ENCODE measurements at regions not wholly inside any gene's neighbourhood (a gene's known extent, or its start where the extent isn't known, plus 50 kb on each side); places are given as distances from the start of the nearest gene placed in this dataset.

DNA sequence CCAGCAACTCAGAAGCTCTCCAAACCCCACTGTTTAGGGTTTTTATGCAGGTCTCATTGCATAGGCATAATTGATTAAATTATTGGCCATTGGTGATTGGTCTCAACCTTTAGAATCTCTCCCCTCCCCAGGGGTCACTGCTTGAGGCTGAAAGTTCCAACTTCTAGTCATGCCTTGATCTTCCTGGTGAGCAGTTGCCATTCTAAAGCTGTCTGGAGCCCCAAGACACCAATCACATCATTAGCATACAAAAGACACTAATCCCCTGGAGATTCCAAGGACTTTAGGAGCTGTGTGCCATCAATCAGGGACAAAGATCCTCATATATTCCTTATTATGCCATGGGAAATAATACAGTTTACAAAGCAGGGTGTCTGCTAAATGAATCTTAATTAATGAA, 863.4 kb upstream of the KLHL29 start:
- ATAC-seq (ENCODE audit: low FRiP score) (no peak), DNase-seq (no peak)
- Histone ChIP-seq H3K9me3 (ENCODE audit: control insufficient read depth, low read length) (no peaks in the 10 kb centered on the region), H3K27ac (ENCODE audit: low read depth in 1 of 2, low read length in 2 of 2) (no peak overlapping the region), H3K27me3 (ENCODE audit: control insufficient read depth in 1 of 2, insufficient read depth in 2 of 2, low read length in 1 of 2) (no peaks in the 10 kb centered on the region), H3K4me3 (ENCODE audit: low read length in 2 of 2) (no peak overlapping the region), H3K4me1 (ENCODE audit: control insufficient read depth in 1 of 2, insufficient read depth in 2 of 2, low read length in 2 of 2) (no peaks in the 10 kb centered on the region), H3K36me3 (ENCODE audit: control insufficient read depth in 1 of 2, insufficient read depth in 2 of 2, low read length in 1 of 2) (no peaks in the 10 kb centered on the region)
- intact Hi-C loops (cut with DNase I), result no loop called here

DNA sequence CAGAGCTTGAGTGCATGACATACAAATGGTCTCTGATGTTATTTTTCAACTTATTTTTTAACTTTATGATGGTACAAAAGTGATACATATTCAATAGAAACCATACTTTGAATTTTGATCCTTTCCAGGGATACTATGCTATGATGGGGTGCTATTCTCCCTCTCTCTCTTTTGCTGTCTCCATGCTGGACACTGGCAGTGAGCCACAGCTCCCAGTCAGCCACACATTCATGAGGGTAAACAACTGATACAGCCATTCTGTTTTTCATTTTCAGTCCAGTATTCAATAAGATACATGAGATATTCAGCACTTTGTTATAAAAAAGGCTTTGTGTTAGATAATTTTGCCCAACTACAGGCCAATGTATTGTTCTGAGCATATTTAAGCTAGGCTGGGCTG, 859.3 kb upstream of the KLHL29 start:
- no peaks in the 10 kb centered on the region for H3K27me3 ChIP-seq (ENCODE audit: control insufficient read depth in 1 of 2, insufficient read depth in 2 of 2, low read length in 1 of 2)
- no peaks in the 10 kb centered on the region for H3K36me3 ChIP-seq (ENCODE audit: control insufficient read depth in 1 of 2, insufficient read depth in 2 of 2, low read length in 1 of 2)
- intact Hi-C loops (cut with DNase I), result no loop called here

DNA sequence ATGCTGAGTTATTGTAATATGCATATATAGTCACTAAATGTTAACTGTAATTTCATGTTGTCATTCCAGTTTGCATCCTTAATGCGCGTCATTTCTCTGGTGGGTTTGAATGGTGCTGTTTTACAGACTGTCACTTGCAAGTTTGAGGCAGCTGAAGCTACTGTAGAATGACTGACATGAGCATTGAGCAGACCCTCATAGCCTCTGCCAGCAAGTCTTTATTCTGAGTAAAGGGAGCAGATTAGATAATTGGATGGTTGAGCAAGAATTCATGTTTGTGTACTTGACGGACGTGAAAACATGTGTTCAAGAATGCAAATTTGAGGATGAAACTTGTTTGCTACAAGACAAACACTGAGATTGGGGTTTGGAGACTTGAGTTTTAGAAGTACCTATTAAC, 854.8 kb upstream of the KLHL29 start:
- no peaks in the 10 kb centered on the region for H3K36me3 ChIP-seq (ENCODE audit: control insufficient read depth in 1 of 2, insufficient read depth in 2 of 2, low read length in 1 of 2)
- ATAC-seq (ENCODE audit: low FRiP score) (no peak), DNase-seq (no peak)
- H3K27ac ChIP-seq (ENCODE audit: low read depth in 1 of 2, low read length in 2 of 2), result no peak overlapping the region
- WGBS, 2 donors, result 90 to 92% methylated on average over 4 of the region's 4 CpGs
- H3K4me1 ChIP-seq (ENCODE audit: control insufficient read depth in 1 of 2, insufficient read depth in 2 of 2, low read length in 2 of 2), result no peaks in the 10 kb centered on the region
- H3K9me3 ChIP-seq (ENCODE audit: control insufficient read depth, low read length), result no peaks in the 10 kb centered on the region
- no peaks in the 10 kb centered on the region for H3K27me3 ChIP-seq (ENCODE audit: control insufficient read depth in 1 of 2, insufficient read depth in 2 of 2, low read length in 1 of 2)
- H3K4me3 ChIP-seq (ENCODE audit: low read length in 2 of 2), result no peak overlapping the region
- intact Hi-C loops (cut with DNase I), result no loop called here

More for the DNA sequence above, 859.3 kb upstream of the KLHL29 start:
- Histone ChIP-seq H3K27ac (ENCODE audit: low read depth in 1 of 2, low read length in 2 of 2) (no peak overlapping the region), H3K4me1 (ENCODE audit: control insufficient read depth in 1 of 2, insufficient read depth in 2 of 2, low read length in 2 of 2) (no peaks in the 10 kb centered on the region), H3K9me3 (ENCODE audit: control insufficient read depth, low read length) (no peaks in the 10 kb centered on the region), H3K4me3 (ENCODE audit: low read length in 2 of 2) (no peak overlapping the region)
- ATAC-seq (ENCODE audit: low FRiP score) (no peak), DNase-seq (no peak)

DNA sequence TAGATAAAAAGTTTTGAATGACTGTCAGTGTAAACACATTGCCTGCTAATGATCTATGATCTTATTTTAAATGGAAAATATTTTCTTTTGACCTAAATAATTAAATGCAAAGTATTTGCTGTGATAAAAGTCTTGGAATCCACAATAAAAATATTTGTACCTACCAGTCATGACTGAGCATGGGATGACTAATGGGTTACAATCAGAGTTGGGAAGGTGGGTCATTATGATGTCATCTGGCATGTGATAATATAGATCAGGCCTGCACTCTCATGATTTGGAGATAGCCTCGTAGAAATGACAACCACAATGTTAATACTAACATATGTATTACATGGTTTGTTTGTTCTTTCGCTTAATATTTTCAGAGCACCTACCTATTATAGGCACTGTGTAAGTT, 848.8 kb upstream of the KLHL29 start:
- Histone ChIP-seq H3K36me3 (ENCODE audit: control insufficient read depth in 1 of 2, insufficient read depth in 2 of 2, low read length in 1 of 2) (no peaks in the 10 kb centered on the region), H3K9me3 (ENCODE audit: control insufficient read depth, low read length) (no peaks in the 10 kb centered on the region), H3K27ac (ENCODE audit: low read depth in 1 of 2, low read length in 2 of 2) (no peak overlapping the region), H3K4me3 (ENCODE audit: low read length in 2 of 2) (no peak overlapping the region), H3K4me1 (ENCODE audit: control insufficient read depth in 1 of 2, insufficient read depth in 2 of 2, low read length in 2 of 2) (no peaks in the 10 kb centered on the region), H3K27me3 (ENCODE audit: control insufficient read depth in 1 of 2, insufficient read depth in 2 of 2, low read length in 1 of 2) (no peaks in the 10 kb centered on the region)
- 59 to 71% methylated on average over 2 of the region's 2 CpGs for WGBS, 2 donors
- no peak for ATAC-seq (ENCODE audit: low FRiP score)
- intact Hi-C loops (cut with DNase I), result no loop called here
- no peak for DNase-seq

DNA sequence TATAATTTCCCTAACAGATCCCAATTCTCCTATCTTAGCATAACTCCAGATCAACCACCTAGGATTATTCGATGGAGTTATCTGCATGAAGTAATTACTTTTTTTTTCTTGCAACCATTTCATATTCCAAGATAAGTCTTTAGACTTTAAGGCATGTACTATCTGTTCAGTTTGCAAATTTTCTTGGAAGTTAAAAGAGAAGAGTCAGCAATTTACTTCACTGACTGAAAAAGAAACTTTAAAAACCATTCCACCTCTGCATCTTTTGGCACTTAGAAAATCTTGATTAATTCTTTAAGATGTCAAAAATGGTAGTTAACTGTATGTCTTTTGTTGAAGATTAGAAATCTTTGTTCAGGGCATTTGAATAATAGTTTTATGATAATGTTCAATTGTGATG, 830.5 kb upstream of the KLHL29 start:
- no peak for ATAC-seq (ENCODE audit: low FRiP score)
- Histone ChIP-seq H3K4me1 (ENCODE audit: control insufficient read depth in 1 of 2, insufficient read depth in 2 of 2, low read length in 2 of 2) (no peaks in the 10 kb centered on the region), H3K27ac (ENCODE audit: low read depth in 1 of 2, low read length in 2 of 2) (no peak overlapping the region), H3K36me3 (ENCODE audit: control insufficient read depth in 1 of 2, insufficient read depth in 2 of 2, low read length in 1 of 2) (no peaks in the 10 kb centered on the region), H3K27me3 (ENCODE audit: control insufficient read depth in 1 of 2, insufficient read depth in 2 of 2, low read length in 1 of 2) (peaks cover 0 to 1% of the 10 kb centered on the region in 2 donors), H3K9me3 (ENCODE audit: control insufficient read depth, low read length) (no peaks in the 10 kb centered on the region), H3K4me3 (ENCODE audit: low read length in 2 of 2) (no peak overlapping the region)
- no peak for DNase-seq
- 89 to 92% methylated on average over 1 of the region's 1 CpG for WGBS, 2 donors
- intact Hi-C loops (cut with DNase I), result no loop called here

DNA sequence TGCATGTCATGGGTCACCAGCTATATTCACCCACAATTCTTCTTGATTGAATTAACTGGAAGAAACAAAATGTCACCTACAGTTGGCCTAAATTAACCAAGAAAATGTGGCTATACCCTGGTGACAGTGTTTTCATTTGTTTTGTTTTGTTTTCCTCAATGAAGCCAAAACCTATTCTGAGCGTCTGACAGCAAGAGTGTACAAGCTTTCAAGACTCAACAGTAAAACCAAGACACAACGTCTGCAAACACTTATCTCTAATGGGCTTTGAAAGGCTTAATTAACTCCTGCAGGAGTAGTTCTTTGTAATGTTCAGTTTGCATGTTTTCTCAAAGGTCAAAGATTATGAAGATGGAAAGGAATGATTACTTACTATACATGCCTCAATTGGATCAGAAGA, 827.6 kb upstream of the KLHL29 start:
- ATAC-seq (ENCODE audit: low FRiP score) (no peak), DNase-seq (no peak)
- no peaks in the 10 kb centered on the region for H3K36me3 ChIP-seq (ENCODE audit: control insufficient read depth in 1 of 2, insufficient read depth in 2 of 2, low read length in 1 of 2)
- H3K27ac ChIP-seq (ENCODE audit: low read depth in 1 of 2, low read length in 2 of 2), result no peak overlapping the region
- 6 to 12% methylated on average over 2 of the region's 2 CpGs for WGBS, 2 donors
- H3K4me1 ChIP-seq (ENCODE audit: control insufficient read depth in 1 of 2, insufficient read depth in 2 of 2, low read length in 2 of 2), result no peaks in the 10 kb centered on the region
- H3K27me3 ChIP-seq (ENCODE audit: control insufficient read depth in 1 of 2, insufficient read depth in 2 of 2, low read length in 1 of 2), result peaks cover 0 to 1% of the 10 kb centered on the region in 2 donors
- no peaks in the 10 kb centered on the region for H3K9me3 ChIP-seq (ENCODE audit: control insufficient read depth, low read length)
- H3K4me3 ChIP-seq (ENCODE audit: low read length in 2 of 2), result no peak overlapping the region
- intact Hi-C loops (cut with DNase I), result no loop called here

DNA sequence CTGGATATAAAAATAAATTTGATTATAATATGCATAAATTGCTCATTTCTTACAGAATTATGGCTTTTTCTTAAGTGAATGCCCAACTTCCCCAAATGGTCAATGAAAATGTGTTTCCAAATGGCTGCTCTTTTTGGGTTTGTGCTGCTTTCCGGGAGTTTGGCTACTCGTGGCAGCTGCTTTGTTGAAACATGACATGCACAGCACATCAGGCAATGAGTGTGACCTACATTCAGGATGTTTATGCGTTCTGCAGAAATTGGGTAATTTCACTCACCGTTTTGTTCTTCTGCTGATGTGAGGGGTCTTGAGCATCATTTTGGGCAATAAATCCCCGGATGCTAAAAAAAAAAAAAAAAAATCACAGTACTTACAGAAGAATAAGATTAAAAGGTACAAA, 825.0 kb upstream of the KLHL29 start:
- 62 to 70% methylated on average over 5 of the region's 5 CpGs for WGBS, 2 donors
- Histone ChIP-seq H3K27ac (ENCODE audit: low read depth in 1 of 2, low read length in 2 of 2) (no peak overlapping the region), H3K27me3 (ENCODE audit: control insufficient read depth in 1 of 2, insufficient read depth in 2 of 2, low read length in 1 of 2) (peaks cover 0 to 2% of the 10 kb centered on the region in 2 donors), H3K4me1 (ENCODE audit: control insufficient read depth in 1 of 2, insufficient read depth in 2 of 2, low read length in 2 of 2) (no peaks in the 10 kb centered on the region), H3K36me3 (ENCODE audit: control insufficient read depth in 1 of 2, insufficient read depth in 2 of 2, low read length in 1 of 2) (no peaks in the 10 kb centered on the region), H3K9me3 (ENCODE audit: control insufficient read depth, low read length) (no peaks in the 10 kb centered on the region), H3K4me3 (ENCODE audit: low read length in 2 of 2) (no peak overlapping the region)
- intact Hi-C loops (cut with DNase I), result no loop called here
- ATAC-seq (ENCODE audit: low FRiP score), result no peak
- DNase-seq, result no peak

DNA sequence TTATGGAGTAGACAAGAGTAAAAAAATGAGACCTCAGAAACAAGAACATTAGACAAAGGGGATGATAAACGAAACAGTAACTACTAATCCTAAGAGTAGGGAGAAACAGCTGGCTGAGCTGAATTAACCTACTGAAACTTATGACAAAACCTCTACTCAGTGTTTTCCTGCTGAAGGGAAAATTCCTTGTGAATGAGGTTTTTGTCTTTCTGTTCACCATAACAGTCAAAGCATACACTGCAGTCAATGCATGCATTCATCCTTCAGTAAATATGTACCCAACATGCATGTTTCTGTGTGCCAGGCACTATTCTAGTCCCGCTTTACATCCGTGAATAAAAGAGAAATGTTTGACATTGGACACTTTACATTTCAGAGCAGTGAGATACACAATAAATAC, 805.6 kb upstream of the KLHL29 start:
- intact Hi-C loops (cut with DNase I), result no loop called here
- Histone ChIP-seq H3K27me3 (ENCODE audit: control insufficient read depth in 1 of 2, insufficient read depth in 2 of 2, low read length in 1 of 2) (no peaks in the 10 kb centered on the region), H3K4me1 (ENCODE audit: control insufficient read depth in 1 of 2, insufficient read depth in 2 of 2, low read length in 2 of 2) (no peaks in the 10 kb centered on the region), H3K27ac (ENCODE audit: low read depth in 1 of 2, low read length in 2 of 2) (no peak overlapping the region), H3K4me3 (ENCODE audit: low read length in 2 of 2) (no peak overlapping the region), H3K9me3 (ENCODE audit: control insufficient read depth, low read length) (peaks cover 7% of the 10 kb centered on the region), H3K36me3 (ENCODE audit: control insufficient read depth in 1 of 2, insufficient read depth in 2 of 2, low read length in 1 of 2) (no peaks in the 10 kb centered on the region)
- no peak for DNase-seq
- 60 to 78% methylated on average over 3 of the region's 3 CpGs for WGBS, 2 donors
- no peak for ATAC-seq (ENCODE audit: low FRiP score)

DNA sequence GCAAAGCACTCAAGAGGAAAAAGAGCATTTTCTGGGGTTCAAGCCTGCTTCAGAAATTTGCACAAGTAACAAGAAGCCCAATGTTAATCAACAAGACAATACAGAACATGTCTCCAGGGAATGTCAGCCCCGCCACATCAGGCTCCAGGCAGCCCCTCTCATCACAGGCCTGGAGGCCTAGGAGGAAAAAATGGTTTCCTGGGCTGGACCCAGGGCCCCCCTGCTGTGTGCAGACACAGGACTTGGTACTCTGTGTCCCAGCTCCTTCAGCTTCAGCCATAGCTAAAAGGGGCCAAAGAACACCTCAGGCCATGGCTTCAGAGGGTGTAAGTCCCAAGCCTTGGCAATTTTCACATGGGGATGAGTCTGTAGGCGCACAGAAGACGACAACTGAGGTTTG, 802.9 kb upstream of the KLHL29 start:
- no peaks in the 10 kb centered on the region for H3K27me3 ChIP-seq (ENCODE audit: control insufficient read depth in 1 of 2, insufficient read depth in 2 of 2, low read length in 1 of 2)
- WGBS, 2 donors, result 67 to 72% methylated on average over 3 of the region's 3 CpGs
- intact Hi-C loops (cut with DNase I), result no loop called here
- H3K4me1 ChIP-seq (ENCODE audit: control insufficient read depth in 1 of 2, insufficient read depth in 2 of 2, low read length in 2 of 2), result no peaks in the 10 kb centered on the region
- no peak for ATAC-seq (ENCODE audit: low FRiP score)
- DNase-seq, result no peak
- no peaks in the 10 kb centered on the region for H3K36me3 ChIP-seq (ENCODE audit: control insufficient read depth in 1 of 2, insufficient read depth in 2 of 2, low read length in 1 of 2)
- H3K9me3 ChIP-seq (ENCODE audit: control insufficient read depth, low read length), result peaks cover 10% of the 10 kb centered on the region
- H3K27ac ChIP-seq (ENCODE audit: low read depth in 1 of 2, low read length in 2 of 2), result no peak overlapping the region
- H3K4me3 ChIP-seq (ENCODE audit: low read length in 2 of 2), result no peak overlapping the region

Measured in aorta (tissue), 5 donors.